ENCODE measurements at regions not wholly inside any gene's neighbourhood (a gene's known extent, or its start where the extent isn't known, plus 50 kb on each side); places are given as distances from the start of the nearest gene placed in this dataset.

GRCh38 chr6:15132167-15132566 lies 113.7 kb upstream of the JARID2 start:
- no peak overlapping the region; the same call in 1 of the 2 replicates for H3K27ac Mint-ChIP-seq
- no peaks in the 10 kb centered on the region for H3K79me2 ChIP-seq (replicated peaks; ENCODE audit: insufficient read depth)
- 0 out of 2 replicates have a peak, but pooled peaks cover 2% of the 10 kb centered on the region for H3K9me2 ChIP-seq (ENCODE audit: insufficient read depth)
- H3K9me3 Mint-ChIP-seq, result no peaks in the 10 kb centered on the region; the same call in 2 of the 3 replicates
- peaks cover 20% of the 10 kb centered on the region for H3K4me1 Mint-ChIP-seq
- no peak overlapping the region for H3K4me3 Mint-ChIP-seq
- H3F3A ChIP-seq (replicated peaks; ENCODE audit: low read depth), result peaks cover 5% of the 10 kb centered on the region; the same call in 1 of the 2 replicates
- no peak overlapping the region for H3K27ac ChIP-seq (ENCODE audit: low read depth)
- ATAC-seq (no peak), DNase-seq (ENCODE audit: low spot score) (no peak)
- peaks cover 2% of the 10 kb centered on the region for H3K27me3 Mint-ChIP-seq (ENCODE audit: insufficient read depth, low read depth, poor library complexity)
- no peaks in the 10 kb centered on the region for H3K27me3 ChIP-seq (ENCODE audit: insufficient read depth)
- no peaks in the 10 kb centered on the region for H3K36me3 ChIP-seq (ENCODE audit: insufficient read depth)
- no peaks in the 10 kb centered on the region for H4K20me1 ChIP-seq (replicated peaks; ENCODE audit: insufficient read depth)
- no peak overlapping the region; the same call in 1 of the 2 replicates for H2AFZ ChIP-seq
- TF ChIP-seq ZNF331 (CRISPR knock-in tag; IDR thresholded peaks at IDR 0.05; ENCODE audit: low read depth), result no peak
- no peak for TF ChIP-seq ETS1 (IDR thresholded peaks at IDR 0.05)
- no peak overlapping the region for H3K4me3 ChIP-seq
- no peak overlapping the region for H3K4me2 ChIP-seq
- H3K36me3 Mint-ChIP-seq (ENCODE audit: low read depth), result no peaks in the 10 kb centered on the region
- peaks cover 13% of the 10 kb centered on the region for H3K4me1 ChIP-seq (ENCODE audit: insufficient read depth)

- Mint-ChIP-seq H3K27ac (no peak overlapping the region), H3K27me3 (ENCODE audit: insufficient read depth, low read depth, poor library complexity) (peaks cover 7% of the 10 kb centered on the region), H3K4me3 (no peak overlapping the region), H3K36me3 (ENCODE audit: low read depth) (no peaks in the 10 kb centered on the region), H3K9me3 (no peaks in the 10 kb centered on the region; the same call in 2 of the 3 replicates), H3K4me1 (peaks cover 22% of the 10 kb centered on the region)
- Histone ChIP-seq H3K27ac (ENCODE audit: low read depth) (no peak overlapping the region), H3K79me2 (replicated peaks; ENCODE audit: insufficient read depth) (no peaks in the 10 kb centered on the region), H3K27me3 (ENCODE audit: insufficient read depth) (no peaks in the 10 kb centered on the region), H3K4me3 (no peak overlapping the region), H3K9me2 (ENCODE audit: insufficient read depth) (0 out of 2 replicates have a peak, but pooled peaks cover 2% of the 10 kb centered on the region), H3K36me3 (ENCODE audit: insufficient read depth) (no peaks in the 10 kb centered on the region), H3K4me1 (ENCODE audit: insufficient read depth) (peaks cover 16% of the 10 kb centered on the region), H4K20me1 (replicated peaks; ENCODE audit: insufficient read depth) (no peaks in the 10 kb centered on the region), H3F3A (replicated peaks; ENCODE audit: low read depth) (peaks cover 5% of the 10 kb centered on the region; the same call in 1 of the 2 replicates), H3K4me2 (no peak overlapping the region), H2AFZ (no peak overlapping the region; the same call in 1 of the 2 replicates)
- ATAC-seq (no peak), DNase-seq (ENCODE audit: low spot score) (no peak)
- no peak for TF ChIP-seq ZNF462 (CRISPR knock-in tag; IDR thresholded peaks at IDR 0.05)
- TF ChIP-seq JUNB (IDR thresholded peaks at IDR 0.05; ENCODE audit: unreplicated experiment), result no peak
- no peak for TF ChIP-seq REST (IDR thresholded peaks at IDR 0.05; ENCODE audit: unreplicated experiment)
- no peak for TF ChIP-seq STAT1 (IDR thresholded peaks at IDR 0.05; ENCODE audit: unreplicated experiment)
- no peak for TF ChIP-seq EZH2phosphoT487 (IDR thresholded peaks at IDR 0.05; ENCODE audit: unreplicated experiment)
- TF ChIP-seq POLR2AphosphoS5 (IDR thresholded peaks at IDR 0.05; ENCODE audit: low read depth), result no peak
- TF ChIP-seq CREB1 (CRISPR knock-in tag; IDR thresholded peaks at IDR 0.05; ENCODE audit: low read depth), result no peak
These were observed 112.8 kb upstream of the JARID2 start for GRCh38 chr6:15132854-15133670.
